CD14-positive monocyte (primary cell): ENCODE measurements at regions not wholly inside any gene's neighbourhood (a gene's known extent, or its start where the extent isn't known, plus 50 kb on each side); places are given as distances from the start of the nearest gene placed in this dataset.

ENCODE experiments used
- DNase-seq, 3 donors: peaks; one replicate each; pipeline ENCODE4 v3.0.0-alpha.2; 2011 to 2022
- H2AFZ ChIP-seq: 2 replicates; pipeline ENCODE4 v1.6.0; 2012; ENCODE audit warnings: mild to moderate bottlenecking, low read depth, low read length, inconsistent platforms; ENCODE audit not compliant: insufficient read depth, poor library complexity, severe bottlenecking
- H3K27ac ChIP-seq, 2 donors: 1 replicate in 1 of 2; 2 replicates in 1 of 2; pipeline ENCODE4 v1.5.1; 2012 to 2013; ENCODE audit warnings: low read length in 2 of 2, control low read depth in 1 of 2, inconsistent platforms in 1 of 2, low read depth in 1 of 2, mild to moderate bottlenecking in 1 of 2
- H3K27me3 ChIP-seq, 2 donors: one replicate each; pipeline versions ENCODE4 v1.6.0 to v1.6.1; 2011 to 2013; ENCODE audit warnings: low read length in 2 of 2; ENCODE audit not compliant: control insufficient read depth in 2 of 2, insufficient read depth in 2 of 2
- H3K36me3 ChIP-seq, 2 donors: replicated peaks in 1 of 2; 1 replicate in 1 of 2; 2 replicates in 1 of 2; pipeline versions ENCODE4 v1.5.1 to v1.6.1; 2012 to 2013; ENCODE audit warnings: low read length in 2 of 2, control low read depth in 1 of 2, inconsistent platforms in 1 of 2, mild to moderate bottlenecking in 1 of 2; ENCODE audit not compliant: insufficient read depth in 2 of 2, control insufficient read depth in 1 of 2
- H3K4me1 ChIP-seq, 2 donors: 1 replicate in 1 of 2; 2 replicates in 1 of 2; pipeline versions ENCODE4 v1.5.1 to v1.6.1; 2012 to 2013; ENCODE audit warnings: low read length in 2 of 2, control low read depth in 1 of 2, inconsistent platforms in 1 of 2, mild to moderate bottlenecking in 1 of 2, moderate library complexity in 1 of 2; ENCODE audit not compliant: insufficient read depth in 2 of 2, control insufficient read depth in 1 of 2
- H3K4me2 ChIP-seq: replicated peaks from 2 replicates; pipeline ENCODE3; 2012; ENCODE audit warnings: low read length, moderate library complexity, mild to moderate bottlenecking; ENCODE audit not compliant: poor library complexity, severe bottlenecking; ENCODE audit errors: extremely low read depth
- H3K4me3 ChIP-seq, 3 experiments: fragments of 200-600 bp in 1 of 3; sonication (generic) in 1 of 3; replicated peaks in 1 of 3; 1 replicate in 2 of 3; 2 replicates in 1 of 3; pipeline ENCODE4 v1.5.1; 2011 to 2013; ENCODE audit warnings: low read length in 3 of 3, mild to moderate bottlenecking in 3 of 3, control low read depth in 2 of 3, low read depth in 2 of 3, inconsistent platforms in 1 of 3, moderate library complexity in 1 of 3
- H3K79me2 ChIP-seq: 2 replicates; pipeline ENCODE4 v1.6.0; 2012; ENCODE audit warnings: mild to moderate bottlenecking, control low read depth, inconsistent platforms, low read length, moderate library complexity; ENCODE audit not compliant: insufficient read depth
- H3K9ac ChIP-seq: 2 replicates; pipeline ENCODE4 v1.6.0; 2017; ENCODE audit warnings: low read length, mild to moderate bottlenecking; ENCODE audit not compliant: insufficient read depth, poor library complexity, severe bottlenecking
- H3K9me3 ChIP-seq, 2 donors: replicated peaks in 1 of 2; 1 replicate in 1 of 2; 2 replicates in 1 of 2; pipeline versions ENCODE4 v1.5.1 to v1.6.1; 2012 to 2013; ENCODE audit warnings: low read length in 2 of 2, control low read depth in 1 of 2; ENCODE audit not compliant: control insufficient read depth in 1 of 2, insufficient read depth in 1 of 2
- H4K20me1 ChIP-seq: 2 replicates; pipeline ENCODE4 v1.6.0; 2012; ENCODE audit warnings: mild to moderate bottlenecking, low read length, control low read depth, moderate library complexity; ENCODE audit not compliant: insufficient read depth
- H3K27ac Mint-ChIP-seq, 7 donors: one replicate each; pipeline ENCODE4 v1.8.0; 2020; ENCODE audit warnings: mild to moderate bottlenecking in 7 of 7, mixed read lengths in 7 of 7, moderate library complexity in 6 of 7, inconsistent platforms in 2 of 7
- H3K27me3 Mint-ChIP-seq, 3 donors: one replicate each; pipeline ENCODE4 v1.8.0; 2021 to 2022; ENCODE audit warnings: low read depth in 3 of 3, mild to moderate bottlenecking in 3 of 3, mixed read lengths in 3 of 3, moderate library complexity in 3 of 3, inconsistent platforms in 1 of 3
- H3K36me3 Mint-ChIP-seq, 2 donors: one replicate each; pipeline ENCODE4 v1.8.0; 2020; ENCODE audit warnings: mixed read lengths in 2 of 2, inconsistent platforms in 1 of 2, mild to moderate bottlenecking in 1 of 2
- H3K4me1 Mint-ChIP-seq: one replicate; pipeline ENCODE4 v1.8.0; 2020; ENCODE audit warnings: mild to moderate bottlenecking, mixed read lengths
- H3K4me3 Mint-ChIP-seq, 2 donors: one replicate each; pipeline ENCODE4 v1.8.0; 2020; ENCODE audit warnings: mild to moderate bottlenecking in 2 of 2, mixed read lengths in 2 of 2, moderate library complexity in 1 of 2
- H3K9me3 Mint-ChIP-seq, 7 donors: one replicate each; pipeline ENCODE4 v1.8.0; 2020 to 2022; ENCODE audit warnings: mixed read lengths in 7 of 7, mild to moderate bottlenecking in 6 of 7, moderate library complexity in 6 of 7, inconsistent platforms in 2 of 7
- WGBS: methylation state at CpG from one replicate; pipeline ENCODE4 v1.1.5; 2013; ENCODE audit warnings: missing lambda C conversion rate; ENCODE audit not compliant: insufficient coverage; 5-methylcytosine and 5-hydroxymethylcytosine counted together
- intact Hi-C, 2 donors: fragments of 100-400 bp; cut with micrococcal nuclease; formaldehyde crosslinking; loops; one replicate each; pipeline versions ENCODE4 v1.15.0 to v1.15.1; 2023
- TF ChIP-seq, protein P1 (sequence below): fragments of 200-600 bp; IDR thresholded peaks from one replicate; pipeline ENCODE4 v1.8.0; 2022; ENCODE audit warnings: antibody characterized with exemption, mild to moderate bottlenecking

DNA sequence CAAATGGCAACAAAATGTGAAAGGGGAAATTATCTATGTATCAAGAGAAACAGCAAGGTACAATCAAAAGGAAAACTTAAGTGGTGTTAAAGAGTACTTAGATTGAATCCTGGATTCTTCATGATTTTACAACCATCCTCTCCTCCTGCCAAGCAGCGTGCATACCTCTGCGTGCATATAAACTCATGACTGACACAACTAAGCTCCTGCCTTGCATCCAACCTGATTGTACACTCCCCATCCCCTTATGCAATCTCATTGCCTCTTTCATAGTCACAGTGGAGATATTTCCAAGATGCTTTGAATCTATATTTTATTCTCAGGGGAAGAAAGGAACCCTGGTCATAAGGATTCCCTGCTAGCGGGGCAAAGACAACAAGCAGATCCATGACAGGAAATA lies 499.9 kb downstream of the KCTD12 start:
- peaks cover 0 to 10% (median 4%) of the 10 kb centered on the region in 7 donors for H3K9me3 Mint-ChIP-seq
- Histone ChIP-seq H3K9ac (no peak overlapping the region), H3K27ac (no peak overlapping the region), H3K4me1 (no peaks in the 10 kb centered on the region), H3K79me2 (no peaks in the 10 kb centered on the region), H3K27me3 (no peaks in the 10 kb centered on the region), H3K4me2 (no peak overlapping the region), H2AFZ (no peak overlapping the region), H4K20me1 (no peaks in the 10 kb centered on the region), H3K4me3 (no peak overlapping the region), H3K9me3 (no peaks in the 10 kb centered on the region), H3K36me3 (no peaks in the 10 kb centered on the region)
- WGBS = 100% methylated on average over 1 of the region's 3 CpGs
- H3K4me1 Mint-ChIP-seq = peaks cover 2% of the 10 kb centered on the region
- TF ChIP-seq, protein P1, sequence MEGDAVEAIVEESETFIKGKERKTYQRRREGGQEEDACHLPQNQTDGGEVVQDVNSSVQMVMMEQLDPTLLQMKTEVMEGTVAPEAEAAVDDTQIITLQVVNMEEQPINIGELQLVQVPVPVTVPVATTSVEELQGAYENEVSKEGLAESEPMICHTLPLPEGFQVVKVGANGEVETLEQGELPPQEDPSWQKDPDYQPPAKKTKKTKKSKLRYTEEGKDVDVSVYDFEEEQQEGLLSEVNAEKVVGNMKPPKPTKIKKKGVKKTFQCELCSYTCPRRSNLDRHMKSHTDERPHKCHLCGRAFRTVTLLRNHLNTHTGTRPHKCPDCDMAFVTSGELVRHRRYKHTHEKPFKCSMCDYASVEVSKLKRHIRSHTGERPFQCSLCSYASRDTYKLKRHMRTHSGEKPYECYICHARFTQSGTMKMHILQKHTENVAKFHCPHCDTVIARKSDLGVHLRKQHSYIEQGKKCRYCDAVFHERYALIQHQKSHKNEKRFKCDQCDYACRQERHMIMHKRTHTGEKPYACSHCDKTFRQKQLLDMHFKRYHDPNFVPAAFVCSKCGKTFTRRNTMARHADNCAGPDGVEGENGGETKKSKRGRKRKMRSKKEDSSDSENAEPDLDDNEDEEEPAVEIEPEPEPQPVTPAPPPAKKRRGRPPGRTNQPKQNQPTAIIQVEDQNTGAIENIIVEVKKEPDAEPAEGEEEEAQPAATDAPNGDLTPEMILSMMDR = no peak
- no peak overlapping the region for H3K27ac Mint-ChIP-seq
- H3K4me3 Mint-ChIP-seq = no peak overlapping the region
- H3K27me3 Mint-ChIP-seq = no peaks in the 10 kb centered on the region
- no peaks in the 10 kb centered on the region for H3K36me3 Mint-ChIP-seq
- no peak for DNase-seq
- intact Hi-C loops = no loop called here

DNA sequence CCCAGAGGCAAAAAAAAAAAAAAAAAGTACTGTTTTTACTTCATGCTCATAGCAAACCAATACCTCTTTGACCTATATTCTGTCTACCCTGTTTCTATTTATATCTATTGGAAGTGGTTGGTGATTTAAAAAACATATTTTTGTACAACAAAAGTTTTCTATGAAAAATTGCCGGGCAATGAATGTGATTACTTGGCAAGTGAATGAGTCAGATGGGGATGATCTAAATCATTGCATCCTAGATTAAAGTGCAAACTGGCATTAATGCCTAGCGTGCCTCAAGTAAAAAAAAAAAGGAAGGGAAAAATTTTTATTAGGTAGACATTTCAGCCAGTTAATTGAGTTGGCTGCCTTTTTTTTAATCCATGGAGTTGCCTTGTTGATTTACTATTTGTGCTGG lies 500.6 kb downstream of the KCTD12 start:
- Histone ChIP-seq H2AFZ (no peak overlapping the region), H3K9me3 (no peaks in the 10 kb centered on the region), H3K36me3 (no peaks in the 10 kb centered on the region), H3K4me1 (no peaks in the 10 kb centered on the region), H4K20me1 (no peaks in the 10 kb centered on the region), H3K4me3 (no peak overlapping the region), H3K27me3 (no peaks in the 10 kb centered on the region), H3K4me2 (no peak overlapping the region), H3K27ac (no peak overlapping the region), H3K79me2 (no peaks in the 10 kb centered on the region), H3K9ac (no peak overlapping the region)
- no peak overlapping the region for H3K4me3 Mint-ChIP-seq
- TF ChIP-seq, protein P1 = no peak
- intact Hi-C loops = no loop called here
- no peak for DNase-seq
- no peak overlapping the region for H3K27ac Mint-ChIP-seq
- peaks cover 0 to 12% (median 6%) of the 10 kb centered on the region in 7 donors for H3K9me3 Mint-ChIP-seq
- peaks cover 2% of the 10 kb centered on the region for H3K4me1 Mint-ChIP-seq
- H3K36me3 Mint-ChIP-seq = no peaks in the 10 kb centered on the region
- WGBS = 100% methylated on average over 1 of the region's 2 CpGs
- H3K27me3 Mint-ChIP-seq = no peaks in the 10 kb centered on the region
